CD1c-positive myeloid dendritic cell (primary cell): ENCODE measurements at regions not wholly inside any gene's neighbourhood (a gene's known extent, or its start where the extent isn't known, plus 50 kb on each side); places are given as distances from the start of the nearest gene placed in this dataset.
"Not testable (repeated sequence)": the region's sequence is repeated elsewhere in the genome, so short reads cannot be mapped to it uniquely, and the experiment has no call there.

Experiments used
- DNase-seq: peaks from one replicate; pipeline ENCODE4 v3.0.0-alpha.2; 2016; ENCODE audit errors: extremely low spot score

- no peak for DNase-seq
Observed at GRCh38 chr15:36075333-36075732, 504.1 kb upstream of the CDIN1 start.

GRCh38 chr15:36079021-36079420, 500.4 kb upstream of the CDIN1 start:
- DNase-seq: no peak

GRCh38 chr15:36080759-36081158, 498.7 kb upstream of the CDIN1 start:
- no peak for DNase-seq

GRCh38 chr15:36090286-36090946, 489.0 kb upstream of the CDIN1 start:
- no peak for DNase-seq

GRCh38 chr15:36106640-36107335, 472.6 kb upstream of the CDIN1 start:
- DNase-seq: no peak

- no peak for DNase-seq
Observed at GRCh38 chr15:36108541-36108940, 470.9 kb upstream of the CDIN1 start.

- no peak for DNase-seq
Observed at GRCh38 chr15:36109943-36110658, 469.3 kb upstream of the CDIN1 start.

- DNase-seq: no peak
Observed at GRCh38 chr15:36110659-36110993, 468.8 kb upstream of the CDIN1 start.

GRCh38 chr15:36117296-36117787, 462.1 kb upstream of the CDIN1 start:
- no peak for DNase-seq

GRCh38 chr15:36126194-36126593, 453.2 kb upstream of the CDIN1 start:
- no peak for DNase-seq

GRCh38 chr15:36130641-36131310, 448.6 kb upstream of the CDIN1 start:
- DNase-seq: no peak

- no peak for DNase-seq
Observed at GRCh38 chr15:36133742-36134141, 445.7 kb upstream of the CDIN1 start.

GRCh38 chr15:36136049-36136448, 443.4 kb upstream of the CDIN1 start:
- no peak for DNase-seq

GRCh38 chr15:36152936-36153335, 426.5 kb upstream of the CDIN1 start:
- no peak for DNase-seq

- DNase-seq: no peak
Observed at GRCh38 chr15:36156879-36157427, 422.5 kb upstream of the CDIN1 start.

GRCh38 chr15:36160351-36160750, 419.1 kb upstream of the CDIN1 start:
- DNase-seq: no peak

GRCh38 chr15:36161108-36161507, 418.3 kb upstream of the CDIN1 start:
- no peak for DNase-seq

- DNase-seq: no peak
Observed at GRCh38 chr15:36161771-36162212, 417.6 kb upstream of the CDIN1 start.

- not testable (repeated sequence) for DNase-seq
Observed at GRCh38 chr15:36163983-36164382, 415.4 kb upstream of the CDIN1 start.

GRCh38 chr15:36172955-36173354, 406.5 kb upstream of the CDIN1 start:
- no peak for DNase-seq

- no peak for DNase-seq
Observed at GRCh38 chr15:36175186-36175740, 404.2 kb upstream of the CDIN1 start.
